SK-N-SH treated with all-trans-retinoic acid at 6 μM for 48 hours (cell line): ENCODE measurements at regions not wholly inside any gene's neighbourhood (a gene's known extent, or its start where the extent isn't known, plus 50 kb on each side); places are given as distances from the start of the nearest gene placed in this dataset.

ENCODE experiments used
- ATAC-seq: fragments of 200-7000 bp; cut with Tn5 transposase; 3 replicates; pipeline ENCODE4 v1.9.1; 2020; ENCODE audit warnings: mild to moderate bottlenecking, moderate library complexity
- BACH2 ChIP-seq: fragments of 250-450 bp; sonication (Bioruptor Pico); IDR thresholded peaks from 2 replicates; pipeline ENCODE4 v1.9.0; 2021; ENCODE audit warnings: mild to moderate bottlenecking, borderline replicate concordance
- CSDC2 ChIP-seq: fragments of 250-450 bp; sonication (Bioruptor Pico); IDR thresholded peaks from 2 replicates; pipeline ENCODE4 v1.5.0; 2020; ENCODE audit warnings: mild to moderate bottlenecking, moderate library complexity
- GLIS3 ChIP-seq: fragments of 250-450 bp; sonication (Bioruptor Pico); IDR thresholded peaks from 2 replicates; pipeline ENCODE4 v1.5.0; 2020; ENCODE audit warnings: mild to moderate bottlenecking, moderate library complexity
- ISL1 ChIP-seq: fragments of 250-450 bp; sonication (Bioruptor Pico); IDR thresholded peaks from 2 replicates; pipeline ENCODE4 v2.1.2; 2022; ENCODE audit warnings: mild to moderate bottlenecking, moderate library complexity
- OSR1 ChIP-seq: fragments of 250-450 bp; sonication (Bioruptor Pico); IDR thresholded peaks from 2 replicates; pipeline ENCODE4 v1.8.0; 2022; ENCODE audit warnings: moderate library complexity, mild to moderate bottlenecking, inconsistent platforms
- PPARA ChIP-seq: fragments of 250-450 bp; sonication (Bioruptor Pico); IDR thresholded peaks from 2 replicates; pipeline ENCODE4 v1.5.0; 2020; ENCODE audit warnings: mild to moderate bottlenecking, borderline replicate concordance
- RARB ChIP-seq: fragments of 250-450 bp; sonication (Bioruptor Pico); IDR thresholded peaks from 2 replicates; pipeline ENCODE4 v1.8.0; 2021; ENCODE audit warnings: mild to moderate bottlenecking, moderate library complexity
- SNAI2 ChIP-seq: fragments of 250-450 bp; sonication (Bioruptor Pico); IDR thresholded peaks from 2 replicates; pipeline ENCODE4 v1.5.0; 2020; ENCODE audit warnings: mild to moderate bottlenecking, moderate library complexity
- TCF4 ChIP-seq: fragments of 250-450 bp; sonication (Bioruptor Pico); IDR thresholded peaks from 2 replicates; pipeline ENCODE4 v1.8.0; 2021; ENCODE audit warnings: mild to moderate bottlenecking, moderate library complexity, borderline replicate concordance
- TOX ChIP-seq: fragments of 250-450 bp; sonication (Bioruptor Pico); IDR thresholded peaks from 2 replicates; pipeline ENCODE4 v1.8.0; 2021; ENCODE audit warnings: mild to moderate bottlenecking, moderate library complexity, borderline replicate concordance
- TSHZ2 ChIP-seq: fragments of 250-450 bp; sonication (Bioruptor Pico); IDR thresholded peaks from 2 replicates; pipeline ENCODE4 v1.5.0; 2020; ENCODE audit warnings: mild to moderate bottlenecking, moderate library complexity
- ZNF565 ChIP-seq: fragments of 450-650 bp; formaldehyde crosslinking; conservative IDR thresholded peaks from 2 replicates; pipeline ENCODE4 v1.5.0; 2020; ENCODE audit warnings: low read depth, mild to moderate bottlenecking, moderate library complexity
- ZNF70 ChIP-seq: fragments of 450-650 bp; formaldehyde crosslinking; IDR thresholded peaks from 2 replicates; pipeline ENCODE4 v1.5.0; 2020; ENCODE audit warnings: mild to moderate bottlenecking, moderate library complexity
- ZNF8 ChIP-seq: fragments of 450-650 bp; formaldehyde crosslinking; IDR thresholded peaks from 2 replicates; pipeline ENCODE4 v1.5.0; 2020; ENCODE audit warnings: mild to moderate bottlenecking, moderate library complexity
- TF ChIP-seq, protein P1 (sequence below): fragments of 250-450 bp; sonication (Bioruptor Pico); IDR thresholded peaks from 2 replicates; pipeline ENCODE4 v1.8.0; 2021; ENCODE audit warnings: low read depth, mild to moderate bottlenecking, moderate library complexity, borderline replicate concordance
- TF ChIP-seq, protein P2 (sequence below): fragments of 250-450 bp; sonication (Bioruptor Pico); IDR thresholded peaks from 2 replicates; pipeline ENCODE4 v1.5.1; 2020; ENCODE audit warnings: low read depth, mild to moderate bottlenecking, moderate library complexity
- TF ChIP-seq, protein P3 (sequence below): fragments of 250-450 bp; sonication (Bioruptor Pico); IDR thresholded peaks from 2 replicates; pipeline ENCODE4 v1.8.0; 2020; ENCODE audit warnings: mild to moderate bottlenecking, moderate library complexity, borderline replicate concordance
- TF ChIP-seq, protein P4 (sequence below): fragments of 250-450 bp; sonication (Bioruptor Pico); IDR thresholded peaks from 2 replicates; pipeline ENCODE4 v1.5.1; 2021; ENCODE audit warnings: mild to moderate bottlenecking, moderate library complexity

DNA sequence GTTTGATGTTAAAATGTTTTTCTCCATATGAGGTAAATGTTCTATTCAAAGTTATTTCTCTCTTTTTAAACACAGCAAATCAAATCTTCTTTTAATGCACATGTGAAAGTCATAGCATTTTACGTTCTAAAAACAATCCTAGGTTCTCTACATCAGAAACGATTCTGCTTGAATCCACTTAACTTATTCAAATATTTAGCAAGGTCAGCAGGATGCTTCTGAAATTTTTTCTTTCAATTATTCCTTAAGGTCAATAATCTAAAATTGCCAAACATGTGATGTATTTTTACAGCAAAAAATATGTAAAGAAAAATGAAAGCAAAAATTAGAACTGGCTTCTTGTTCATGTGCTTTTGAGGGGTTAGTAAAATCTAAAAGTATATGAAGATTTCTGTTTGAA, 106.7 kb downstream of the TM2D1 start (continued):
- TF ChIP-seq, protein P1, sequence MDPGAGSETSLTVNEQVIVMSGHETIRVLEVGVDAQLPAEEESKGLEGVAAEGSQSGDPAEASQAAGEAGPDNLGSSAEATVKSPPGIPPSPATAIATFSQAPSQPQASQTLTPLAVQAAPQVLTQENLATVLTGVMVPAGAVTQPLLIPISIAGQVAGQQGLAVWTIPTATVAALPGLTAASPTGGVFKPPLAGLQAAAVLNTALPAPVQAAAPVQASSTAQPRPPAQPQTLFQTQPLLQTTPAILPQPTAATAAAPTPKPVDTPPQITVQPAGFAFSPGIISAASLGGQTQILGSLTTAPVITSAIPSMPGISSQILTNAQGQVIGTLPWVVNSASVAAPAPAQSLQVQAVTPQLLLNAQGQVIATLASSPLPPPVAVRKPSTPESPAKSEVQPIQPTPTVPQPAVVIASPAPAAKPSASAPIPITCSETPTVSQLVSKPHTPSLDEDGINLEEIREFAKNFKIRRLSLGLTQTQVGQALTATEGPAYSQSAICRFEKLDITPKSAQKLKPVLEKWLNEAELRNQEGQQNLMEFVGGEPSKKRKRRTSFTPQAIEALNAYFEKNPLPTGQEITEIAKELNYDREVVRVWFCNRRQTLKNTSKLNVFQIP (CRISPR knock-in tag): no peak
- TF ChIP-seq GLIS3 (CRISPR knock-in tag) (no peak), SNAI2 (no peak), PPARA (CRISPR knock-in tag) (no peak)
- TF ChIP-seq, all 23 proteins: peak for 0

DNA sequence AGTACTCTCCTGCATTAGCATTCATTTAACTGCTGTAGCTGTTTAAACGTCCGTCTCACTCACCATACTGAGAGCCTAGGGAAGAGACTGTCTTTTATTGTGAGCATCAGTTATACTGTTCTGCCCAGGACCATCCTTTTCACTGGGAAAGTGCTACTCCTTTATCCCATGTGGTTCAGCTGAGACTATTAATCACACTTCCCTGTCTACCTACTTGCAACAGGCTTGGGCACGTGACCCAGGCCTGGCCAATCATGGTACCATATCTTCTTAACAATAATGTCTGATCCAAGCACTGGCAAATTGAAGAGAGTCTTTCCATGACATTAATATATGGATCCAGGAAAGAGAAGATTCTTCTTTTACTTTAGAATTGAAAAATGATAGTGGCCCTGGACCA, 108.1 kb downstream of the TM2D1 start:
- no peak for TF ChIP-seq BACH2 (CRISPR knock-in tag)
- no peak for TF ChIP-seq ZNF8 (CRISPR knock-in tag)
- no peak for TF ChIP-seq GLIS3 (CRISPR knock-in tag)
- no peak for TF ChIP-seq ZNF70 (CRISPR knock-in tag)
- TF ChIP-seq, protein P2, sequence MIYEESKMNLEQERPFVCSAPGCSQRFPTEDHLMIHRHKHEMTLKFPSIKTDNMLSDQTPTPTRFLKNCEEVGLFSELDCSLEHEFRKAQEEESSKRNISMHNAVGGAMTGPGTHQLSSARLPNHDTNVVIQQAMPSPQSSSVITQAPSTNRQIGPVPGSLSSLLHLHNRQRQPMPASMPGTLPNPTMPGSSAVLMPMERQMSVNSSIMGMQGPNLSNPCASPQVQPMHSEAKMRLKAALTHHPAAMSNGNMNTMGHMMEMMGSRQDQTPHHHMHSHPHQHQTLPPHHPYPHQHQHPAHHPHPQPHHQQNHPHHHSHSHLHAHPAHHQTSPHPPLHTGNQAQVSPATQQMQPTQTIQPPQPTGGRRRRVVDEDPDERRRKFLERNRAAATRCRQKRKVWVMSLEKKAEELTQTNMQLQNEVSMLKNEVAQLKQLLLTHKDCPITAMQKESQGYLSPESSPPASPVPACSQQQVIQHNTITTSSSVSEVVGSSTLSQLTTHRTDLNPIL (CRISPR knock-in tag): no peak
- TF ChIP-seq TOX (CRISPR knock-in tag): no peak
- TF ChIP-seq CSDC2: no peak
- TF ChIP-seq OSR1 (CRISPR knock-in tag): no peak
- no peak for TF ChIP-seq ZNF565 (CRISPR knock-in tag)
- TF ChIP-seq, protein P1 (CRISPR knock-in tag): no peak
- TF ChIP-seq ISL1 (CRISPR knock-in tag): no peak
- TF ChIP-seq TCF4 (CRISPR knock-in tag): no peak
- TF ChIP-seq TSHZ2 (CRISPR knock-in tag): no peak
- TF ChIP-seq, protein P3, sequence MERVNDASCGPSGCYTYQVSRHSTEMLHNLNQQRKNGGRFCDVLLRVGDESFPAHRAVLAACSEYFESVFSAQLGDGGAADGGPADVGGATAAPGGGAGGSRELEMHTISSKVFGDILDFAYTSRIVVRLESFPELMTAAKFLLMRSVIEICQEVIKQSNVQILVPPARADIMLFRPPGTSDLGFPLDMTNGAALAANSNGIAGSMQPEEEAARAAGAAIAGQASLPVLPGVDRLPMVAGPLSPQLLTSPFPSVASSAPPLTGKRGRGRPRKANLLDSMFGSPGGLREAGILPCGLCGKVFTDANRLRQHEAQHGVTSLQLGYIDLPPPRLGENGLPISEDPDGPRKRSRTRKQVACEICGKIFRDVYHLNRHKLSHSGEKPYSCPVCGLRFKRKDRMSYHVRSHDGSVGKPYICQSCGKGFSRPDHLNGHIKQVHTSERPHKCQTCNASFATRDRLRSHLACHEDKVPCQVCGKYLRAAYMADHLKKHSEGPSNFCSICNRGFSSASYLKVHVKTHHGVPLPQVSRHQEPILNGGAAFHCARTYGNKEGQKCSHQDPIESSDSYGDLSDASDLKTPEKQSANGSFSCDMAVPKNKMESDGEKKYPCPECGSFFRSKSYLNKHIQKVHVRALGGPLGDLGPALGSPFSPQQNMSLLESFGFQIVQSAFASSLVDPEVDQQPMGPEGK (CRISPR knock-in tag): no peak
- TF ChIP-seq, protein P4, sequence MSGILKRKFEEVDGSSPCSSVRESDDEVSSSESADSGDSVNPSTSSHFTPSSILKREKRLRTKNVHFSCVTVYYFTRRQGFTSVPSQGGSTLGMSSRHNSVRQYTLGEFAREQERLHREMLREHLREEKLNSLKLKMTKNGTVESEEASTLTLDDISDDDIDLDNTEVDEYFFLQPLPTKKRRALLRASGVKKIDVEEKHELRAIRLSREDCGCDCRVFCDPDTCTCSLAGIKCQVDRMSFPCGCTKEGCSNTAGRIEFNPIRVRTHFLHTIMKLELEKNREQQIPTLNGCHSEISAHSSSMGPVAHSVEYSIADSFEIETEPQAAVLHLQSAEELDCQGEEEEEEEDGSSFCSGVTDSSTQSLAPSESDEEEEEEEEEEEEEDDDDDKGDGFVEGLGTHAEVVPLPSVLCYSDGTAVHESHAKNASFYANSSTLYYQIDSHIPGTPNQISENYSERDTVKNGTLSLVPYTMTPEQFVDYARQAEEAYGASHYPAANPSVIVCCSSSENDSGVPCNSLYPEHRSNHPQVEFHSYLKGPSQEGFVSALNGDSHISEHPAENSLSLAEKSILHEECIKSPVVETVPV (CRISPR knock-in tag): no peak
- TF ChIP-seq PPARA (CRISPR knock-in tag): no peak
- no peak for ATAC-seq

- no peak for TF ChIP-seq SNAI2
- no peak for TF ChIP-seq RARB (CRISPR knock-in tag)
- TF ChIP-seq, protein P2 (CRISPR knock-in tag): no peak
- TF ChIP-seq TCF4 (CRISPR knock-in tag): no peak
These were observed 112.3 kb downstream of the TM2D1 start for GRCh38 chr1:61612602-61613001.

More at GRCh38 chr1:61612602-61613001, 112.3 kb downstream of the TM2D1 start:
- ATAC-seq: no peak
